HG02938 (cell line): ENCODE measurements at regions not wholly inside any gene's neighbourhood (a gene's known extent, or its start where the extent isn't known, plus 50 kb on each side); places are given as distances from the start of the nearest gene placed in this dataset.

Experiments
- ATAC-seq: cut with Tn5 transposase; IDR thresholded peaks from one replicate; pipeline ENCODE4 v1.9.1; 2021; ENCODE audit warnings: mild to moderate bottlenecking, moderate library complexity; ENCODE audit not compliant: unreplicated experiment

DNA sequence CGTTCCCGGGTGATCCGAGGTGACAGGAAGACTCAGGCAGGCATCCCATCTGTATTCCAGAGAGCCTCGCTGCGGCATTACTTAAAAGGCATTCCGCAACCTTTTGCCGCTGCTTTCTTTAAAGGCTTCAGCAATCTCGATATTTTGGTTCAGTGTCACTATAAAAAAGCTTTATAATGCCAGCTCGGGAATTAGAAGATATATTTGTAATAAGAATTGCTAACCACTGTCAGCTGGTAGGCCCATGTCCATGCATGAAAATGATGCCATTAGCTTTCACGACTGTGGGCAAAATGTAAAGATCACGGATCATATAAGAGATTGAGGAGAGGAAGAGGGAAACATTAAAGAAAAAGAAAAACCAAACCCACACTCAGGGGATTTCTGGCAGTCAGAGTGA lies 578.6 kb upstream of the CDH5 start:
- ATAC-seq = no peak

DNA sequence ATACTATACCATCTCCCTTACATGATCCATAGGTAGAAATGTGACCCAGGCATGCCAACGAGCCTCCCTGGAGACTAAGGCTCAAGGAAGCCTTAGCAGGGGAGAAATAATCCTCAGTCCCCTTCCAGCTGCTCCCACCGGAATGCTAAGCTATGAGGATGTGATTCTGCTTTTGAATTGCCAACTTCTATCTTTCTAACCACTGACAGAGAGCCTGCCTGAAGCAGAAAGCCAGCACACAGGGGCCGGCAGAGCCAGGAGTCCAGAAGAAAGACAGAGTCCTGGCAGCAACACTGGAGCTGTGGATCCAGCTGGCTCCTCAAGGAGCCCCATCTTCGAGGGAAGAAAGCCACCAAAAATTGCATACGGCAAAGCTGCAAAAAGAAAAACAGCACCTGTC lies 579.6 kb upstream of the CDH5 start:
- ATAC-seq = no peak

DNA sequence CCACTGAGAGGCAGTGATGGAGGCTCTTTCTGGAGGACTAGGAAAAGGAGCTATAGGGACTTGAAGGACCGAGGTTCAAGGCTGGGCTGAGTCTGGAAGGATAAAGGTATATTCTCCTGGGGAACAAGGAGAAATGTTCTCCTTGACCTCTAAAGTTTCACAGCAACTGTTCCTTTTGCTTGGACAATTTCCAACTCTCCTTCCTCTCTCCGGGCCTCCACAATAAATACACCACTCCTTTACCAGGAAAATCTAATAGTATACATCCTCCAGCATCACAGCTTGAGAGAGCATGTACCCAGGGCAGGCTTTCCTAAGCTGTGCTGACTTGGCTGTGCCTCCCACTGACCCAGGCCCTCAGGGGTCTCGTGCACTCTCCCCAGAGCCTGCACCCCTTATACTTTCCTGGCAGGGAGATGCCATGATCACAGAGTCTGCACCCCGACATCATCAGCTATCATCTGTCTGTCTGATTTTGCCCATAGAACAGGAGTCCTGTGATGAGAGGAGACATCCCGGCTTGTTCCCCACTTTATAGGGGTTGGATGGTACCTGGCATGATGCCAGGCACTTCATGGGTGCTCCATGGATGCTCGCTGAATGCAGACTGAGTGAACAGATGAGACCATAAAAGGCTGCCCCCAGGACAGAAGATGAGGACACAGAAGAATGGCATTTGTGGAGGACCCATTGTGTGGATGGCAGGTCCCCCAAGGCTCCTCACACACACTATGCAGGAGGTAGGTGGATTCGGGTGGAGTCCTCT lies 582.6 kb upstream of the CDH5 start:
- no peak for ATAC-seq

DNA sequence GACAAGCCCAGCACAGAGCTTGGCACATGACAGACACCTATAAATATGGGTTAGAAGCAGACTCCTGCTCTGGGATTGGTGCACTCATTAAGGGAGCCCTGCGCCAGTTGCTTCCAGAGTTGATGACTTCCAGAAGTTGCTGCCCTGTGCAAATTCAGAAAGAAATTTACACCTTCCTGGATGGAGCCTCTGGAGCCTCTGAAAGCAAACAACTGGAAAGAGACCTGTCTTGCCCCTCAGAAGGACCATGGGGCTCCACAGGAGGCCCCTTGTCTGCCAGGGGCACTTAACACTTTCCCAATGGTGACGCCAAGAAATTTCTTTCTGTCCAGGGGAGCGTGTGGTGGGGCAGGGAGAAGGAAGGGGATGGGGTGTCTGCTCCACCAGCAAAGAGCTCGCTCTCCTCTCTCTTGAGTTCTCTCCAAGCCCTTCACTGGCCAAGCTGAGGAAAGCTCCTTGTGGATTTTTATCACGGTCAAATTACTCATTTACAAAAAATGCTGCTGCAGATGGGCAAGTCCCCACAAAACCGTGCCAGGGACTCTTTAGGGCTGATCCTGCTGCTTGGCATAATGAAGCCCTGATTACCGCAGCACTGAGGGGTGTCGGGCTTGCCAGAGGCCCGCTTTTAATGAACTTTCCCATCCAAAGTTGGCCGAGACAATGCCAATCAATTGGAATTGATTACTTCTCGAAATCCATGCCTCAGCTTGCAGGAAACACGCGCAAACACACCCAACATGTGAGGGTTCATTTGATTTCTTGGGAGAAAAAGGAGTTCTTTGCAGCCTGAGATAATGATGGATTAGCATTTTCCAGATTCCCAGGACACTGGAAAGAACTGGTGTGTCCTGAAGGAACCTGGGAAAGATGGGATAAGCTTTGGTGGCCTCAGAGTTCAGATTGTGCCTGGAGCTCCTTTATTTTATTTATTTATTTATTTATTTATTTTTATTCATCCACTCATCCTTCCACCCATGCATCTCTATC lies 583.6 kb upstream of the CDH5 start:
- no peak for ATAC-seq

DNA sequence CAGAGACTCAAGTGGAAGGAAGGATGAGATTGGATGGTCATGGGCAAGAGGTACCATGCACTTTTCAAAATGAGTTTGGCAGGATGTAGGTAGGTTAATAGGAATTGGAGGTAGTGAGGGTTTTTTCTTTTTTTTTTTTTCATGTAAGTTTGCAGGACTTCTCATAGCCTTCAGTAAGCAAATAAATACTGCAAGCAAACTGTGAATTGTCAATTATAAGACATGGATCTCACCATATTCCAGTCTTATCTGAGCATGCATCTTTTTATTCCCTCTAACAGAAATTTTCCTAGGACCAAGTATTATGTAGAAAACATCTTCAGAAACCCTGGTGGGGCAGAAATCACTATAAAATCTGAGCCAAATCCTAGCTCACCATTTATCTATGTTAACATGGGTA lies 584.6 kb upstream of the CDH5 start:
- no peak for ATAC-seq

DNA sequence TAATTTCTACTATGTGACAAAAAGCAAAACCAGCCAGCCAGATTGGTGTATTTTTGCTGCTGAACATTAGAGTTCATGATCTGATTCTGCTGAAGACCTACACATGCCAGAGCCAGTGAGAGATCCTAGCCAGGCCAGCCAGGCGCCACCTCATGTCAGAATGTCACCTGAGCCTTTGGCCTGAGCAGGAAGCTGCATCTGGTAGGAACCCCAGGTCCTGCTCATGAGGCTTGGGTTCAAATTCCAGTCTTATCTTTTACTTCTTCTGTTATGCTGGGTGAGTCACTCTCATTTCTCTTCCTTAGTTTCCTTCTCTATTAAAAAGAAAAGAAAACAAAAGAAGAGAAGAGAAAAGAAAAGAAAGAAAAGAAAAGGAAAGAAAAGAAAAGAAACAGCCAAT lies 585.1 kb upstream of the CDH5 start:
- no peak for ATAC-seq

DNA sequence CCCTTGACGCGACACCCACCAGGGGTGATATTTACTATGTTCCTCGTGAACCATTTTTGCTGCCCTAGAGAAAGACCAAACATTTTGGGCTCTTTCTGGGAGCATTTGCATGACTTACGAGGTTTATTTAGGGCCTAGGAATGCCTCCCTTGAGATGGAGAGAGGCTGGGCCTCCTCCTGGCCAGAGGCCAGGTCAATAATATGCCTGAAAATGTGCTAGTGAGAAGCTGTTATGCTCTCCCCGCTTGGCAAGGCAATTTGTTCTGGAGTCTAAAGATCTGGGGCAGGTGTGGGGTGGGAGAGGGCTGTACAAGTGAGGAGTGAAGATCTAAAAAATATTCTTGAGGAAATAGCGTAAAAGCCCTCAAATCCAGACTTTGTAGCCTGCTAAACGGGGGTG lies 587.3 kb upstream of the CDH5 start:
- no peak for ATAC-seq

DNA sequence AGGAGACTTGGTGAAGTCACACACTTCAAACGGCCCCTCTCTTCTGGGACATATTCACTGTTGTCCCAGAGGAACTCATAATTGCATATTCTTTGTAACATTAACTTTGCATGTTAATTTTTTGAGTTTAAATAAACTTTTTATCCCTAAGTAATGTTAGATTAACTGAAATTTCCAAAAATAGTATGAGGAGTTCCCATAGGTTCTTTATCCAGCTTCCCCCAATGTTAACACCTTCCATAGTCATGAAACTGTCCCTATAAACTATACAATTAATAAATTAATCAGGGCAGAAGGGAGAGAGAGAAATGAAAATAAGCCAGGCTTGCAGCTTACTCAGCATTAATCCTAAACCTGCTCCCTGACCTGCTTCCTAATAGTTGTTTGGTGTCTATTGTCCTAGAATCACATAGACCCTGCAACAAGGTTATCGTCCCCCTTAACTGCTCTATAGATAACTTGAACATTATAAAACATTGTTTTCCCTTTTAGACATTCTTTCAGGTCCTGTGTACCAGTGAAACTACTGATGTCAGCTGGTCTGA lies 589.8 kb upstream of the CDH5 start:
- ATAC-seq = no peak

DNA sequence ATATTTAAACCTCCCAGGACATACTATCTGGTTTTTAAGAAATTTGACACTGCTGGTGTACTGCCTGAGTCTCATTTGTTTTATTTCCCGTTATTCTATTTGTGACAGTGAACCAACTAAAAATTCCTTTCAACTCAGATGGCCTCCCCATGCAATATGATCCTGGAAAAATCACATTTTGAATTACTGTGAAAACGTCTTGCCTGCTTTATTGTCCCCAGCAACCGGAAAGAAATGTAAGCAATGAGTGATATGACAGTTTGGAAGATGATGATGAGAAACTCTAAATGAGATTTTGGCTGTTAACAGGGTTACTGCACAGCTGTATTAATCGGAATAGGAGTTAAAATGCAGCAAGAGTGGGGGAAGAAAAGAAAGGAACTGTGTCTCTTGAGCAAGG lies 590.7 kb upstream of the CDH5 start:
- no peak for ATAC-seq

DNA sequence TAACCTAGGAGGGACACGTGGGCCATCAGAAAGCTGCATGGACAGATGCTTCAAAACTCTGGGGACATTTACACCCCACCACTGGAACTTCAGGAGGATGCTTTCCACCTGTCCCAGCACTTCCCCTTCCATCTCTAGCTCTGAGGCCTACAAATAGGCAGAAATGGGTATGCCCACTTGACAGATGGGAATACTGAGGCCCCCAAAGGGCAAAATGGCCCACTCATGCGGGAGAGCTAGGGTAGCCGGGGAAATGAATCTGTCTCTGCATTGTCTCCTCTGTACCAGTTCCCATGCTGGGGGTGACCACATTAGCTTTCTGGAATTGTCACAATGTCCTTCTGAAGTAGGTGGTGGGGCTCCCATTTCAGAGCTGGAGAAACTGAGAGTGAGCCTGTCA lies 592.1 kb upstream of the CDH5 start:
- ATAC-seq = no peak

DNA sequence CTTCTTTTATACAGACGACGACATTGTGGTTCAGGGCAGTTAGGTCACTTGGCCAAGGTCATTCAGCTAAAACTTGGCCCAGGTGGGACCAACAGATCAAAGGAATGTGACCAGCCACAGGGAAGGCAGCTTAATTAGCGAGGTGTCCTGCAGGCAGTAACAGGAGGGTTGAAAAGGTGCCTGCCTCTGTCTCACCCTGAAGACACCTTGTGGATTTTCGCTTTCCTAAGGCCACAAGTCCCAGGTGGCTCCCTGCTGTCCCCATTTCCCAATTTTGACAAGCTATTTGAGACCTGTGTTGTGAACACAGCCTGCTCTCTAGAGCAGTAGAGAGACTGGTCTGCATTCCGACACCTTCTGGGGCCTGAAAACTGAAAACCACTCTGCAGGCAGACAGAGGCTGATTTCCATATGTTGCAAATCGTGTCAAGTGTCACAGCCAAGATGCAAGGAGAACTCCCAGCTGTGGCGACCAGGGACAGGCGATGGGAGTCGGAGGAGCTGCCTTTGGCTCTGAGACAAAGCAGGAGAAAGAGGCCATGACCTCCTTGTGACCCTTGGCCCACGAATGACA lies 593.1 kb upstream of the CDH5 start:
- no peak for ATAC-seq

DNA sequence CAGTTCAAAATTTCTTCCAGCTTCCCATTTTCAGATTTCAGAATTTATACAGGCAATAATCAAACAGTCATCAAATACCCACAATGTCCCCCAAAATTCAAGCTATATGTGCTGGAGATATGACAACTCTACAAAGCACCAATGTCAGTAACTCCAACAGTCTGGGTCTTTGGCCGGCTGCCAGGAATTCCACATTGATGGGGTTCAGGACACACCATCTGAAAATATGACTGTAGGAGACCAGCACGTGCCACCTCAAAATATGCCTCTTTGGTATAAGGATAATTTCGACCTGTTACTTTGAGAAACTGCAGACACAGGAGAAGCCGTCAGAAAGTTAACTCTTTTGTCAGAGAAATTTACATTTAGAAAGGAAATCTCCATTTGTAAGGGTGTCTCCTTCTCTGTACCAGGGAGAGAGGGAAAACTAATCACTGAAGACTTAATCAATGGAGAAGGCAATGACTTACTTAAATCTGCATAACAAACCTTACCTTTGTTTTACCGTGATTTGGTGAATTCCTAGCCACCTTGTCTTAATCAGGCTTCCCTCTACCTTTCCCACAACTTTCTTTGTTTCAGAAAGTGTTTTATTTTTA lies 594.3 kb upstream of the CDH5 start:
- ATAC-seq = no peak

DNA sequence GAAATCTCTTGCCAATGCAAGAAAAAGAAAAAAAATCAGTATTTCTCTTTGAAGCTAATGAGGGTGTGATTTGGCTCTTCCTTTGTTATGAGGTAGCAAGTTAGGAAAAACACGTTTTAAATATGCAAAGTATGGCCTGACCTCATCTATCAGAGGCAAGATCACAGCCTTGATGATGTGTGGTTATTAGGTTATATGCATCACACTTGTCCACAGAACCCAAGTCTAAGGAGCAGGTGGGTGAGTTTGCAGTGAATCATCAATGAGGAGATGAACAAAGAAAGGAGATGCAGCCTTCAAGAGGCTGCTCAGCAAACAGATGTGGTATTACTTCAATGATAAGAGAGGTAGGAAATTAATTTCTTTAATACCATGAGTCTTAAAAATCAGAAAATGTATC lies 594.8 kb upstream of the CDH5 start:
- no peak for ATAC-seq

DNA sequence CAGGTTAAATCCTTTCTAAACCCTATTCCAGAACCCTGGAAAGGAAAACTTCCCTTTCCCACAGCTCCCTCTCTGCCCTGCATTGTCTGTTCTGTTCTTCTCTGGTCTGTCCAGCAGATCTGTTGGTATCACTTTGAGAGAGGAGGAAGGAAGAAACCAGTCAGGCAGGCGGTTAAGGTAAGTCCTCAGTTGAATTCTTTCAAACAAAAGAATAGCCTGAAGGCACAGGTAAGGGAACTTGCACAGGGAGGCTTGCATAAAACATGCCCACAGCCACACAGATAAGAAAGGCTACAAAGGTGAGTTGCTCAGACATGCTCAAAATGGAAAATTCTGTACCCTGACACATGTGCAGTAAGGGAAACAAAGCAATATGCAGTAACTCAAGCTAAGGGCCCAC lies 595.7 kb upstream of the CDH5 start:
- ATAC-seq = no peak

DNA sequence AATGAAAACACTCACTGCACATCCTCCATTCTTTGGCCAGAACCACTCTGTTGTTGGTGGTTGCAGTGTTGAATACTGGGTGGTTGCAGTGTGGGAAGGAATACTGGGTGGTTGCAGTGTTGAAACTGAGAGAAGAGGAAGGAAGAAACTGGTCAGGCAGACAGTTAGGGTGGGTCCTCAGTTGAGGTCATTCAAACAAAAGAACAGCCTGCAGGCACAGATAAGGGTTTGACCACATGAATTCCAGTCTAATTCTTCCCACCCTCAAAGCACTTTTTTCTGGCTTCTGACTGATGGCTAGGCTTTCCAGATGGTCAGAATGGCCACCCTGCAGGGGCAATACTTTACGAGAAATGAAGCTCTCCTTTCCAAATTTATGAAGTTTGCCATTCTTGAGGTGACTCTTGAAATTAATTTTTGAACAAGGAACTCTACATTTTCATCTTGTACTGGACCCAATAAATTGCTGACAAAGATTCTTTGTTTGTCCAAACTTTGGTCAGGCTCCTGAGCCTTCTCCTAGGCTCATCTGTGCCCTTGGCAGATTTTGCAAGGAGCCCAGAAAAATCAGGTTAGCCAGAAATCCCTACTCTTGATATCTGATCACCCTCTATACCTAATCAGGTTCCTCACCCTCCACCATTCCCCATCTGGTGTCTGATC lies 596.6 kb upstream of the CDH5 start:
- no peak for ATAC-seq

DNA sequence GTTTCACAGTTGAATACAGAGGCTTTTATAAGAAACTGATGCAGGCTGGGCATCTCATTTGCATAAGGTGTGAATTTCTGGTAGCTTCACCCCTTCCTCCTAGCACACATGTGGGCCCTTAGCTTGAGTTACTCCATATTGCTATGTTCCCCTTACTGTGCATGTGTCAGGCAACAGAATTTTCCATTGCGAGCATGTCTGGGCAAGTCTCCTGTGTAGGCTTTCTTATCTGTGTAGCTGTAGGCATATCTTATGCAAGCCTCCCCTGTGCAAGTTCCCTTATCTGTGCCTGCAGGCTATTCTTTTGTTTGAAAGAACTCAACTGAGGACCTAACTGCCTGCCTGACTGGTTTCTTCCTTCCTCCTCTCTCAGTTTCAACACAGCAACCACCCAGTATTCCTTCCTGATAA lies 597.4 kb upstream of the CDH5 start:
- ATAC-seq = no peak

DNA sequence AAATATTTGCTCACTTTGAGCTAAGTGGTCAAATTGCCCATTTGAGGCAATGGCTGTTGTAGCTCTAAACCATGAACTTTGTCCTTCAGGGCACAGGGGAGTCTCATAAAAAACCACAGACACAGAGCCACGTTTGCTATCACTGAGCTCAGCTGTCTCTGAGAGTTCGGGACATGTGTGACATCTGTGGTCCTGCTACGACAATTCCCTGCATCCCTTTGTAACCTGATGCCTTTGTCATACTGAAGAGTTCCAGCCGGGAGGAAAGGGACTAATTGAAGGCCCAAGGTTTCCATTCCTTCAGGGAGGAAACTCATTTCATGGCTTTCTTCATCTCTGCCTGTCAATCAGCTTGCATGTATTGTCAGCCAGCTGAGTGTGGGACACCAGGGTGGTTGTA lies 599.4 kb upstream of the CDH5 start:
- no peak for ATAC-seq

DNA sequence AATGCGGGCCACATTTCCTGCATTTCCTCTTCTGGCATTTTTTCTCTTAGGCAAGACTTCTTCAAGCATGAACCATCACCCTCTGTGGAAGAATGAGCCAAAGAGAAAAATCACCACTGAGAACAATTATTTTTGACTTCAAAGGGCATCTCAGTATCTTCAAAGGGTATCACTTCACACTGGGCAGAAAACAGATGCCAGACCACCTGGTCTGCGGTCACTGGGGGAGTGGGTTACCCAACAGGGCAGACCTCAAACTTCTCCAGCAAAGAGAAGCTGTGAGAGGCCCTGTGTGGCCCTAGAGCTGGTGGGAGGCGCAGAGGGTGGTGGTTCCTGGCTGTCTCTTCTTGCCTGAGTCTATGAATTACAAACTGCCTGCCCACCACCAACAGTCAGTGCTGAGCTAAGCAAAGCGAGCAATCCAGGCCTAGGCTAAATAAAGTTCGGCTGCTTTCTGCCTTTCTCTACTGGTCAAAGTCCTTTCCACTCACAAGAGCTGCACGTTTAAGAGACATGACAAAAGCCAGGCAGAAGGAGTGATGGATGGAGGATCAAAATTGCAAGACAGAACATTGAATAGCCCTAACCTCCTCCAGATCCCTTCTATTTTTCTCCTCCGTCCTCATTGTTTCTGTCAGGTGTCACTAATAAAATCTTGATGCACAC lies 602.7 kb upstream of the CDH5 start:
- ATAC-seq = no peak

DNA sequence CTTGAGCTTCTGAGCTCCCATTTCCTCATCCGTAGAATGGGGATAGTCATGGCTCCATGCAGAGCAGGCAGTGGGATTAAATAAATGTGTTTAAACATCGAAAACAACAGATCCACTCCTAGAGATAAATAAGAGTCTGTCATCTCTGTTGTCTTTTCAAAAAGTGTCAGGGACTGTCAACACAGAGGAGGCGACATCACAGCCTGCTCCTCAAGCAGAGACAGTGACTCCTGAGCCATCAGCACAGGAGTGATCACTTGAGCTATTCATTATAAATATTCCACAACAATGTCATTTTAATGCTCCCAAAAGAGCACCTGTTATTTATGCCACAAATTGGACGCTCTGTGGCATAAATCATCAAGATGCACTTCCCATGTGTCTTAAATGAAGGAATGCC lies 605.6 kb upstream of the CDH5 start:
- no peak for ATAC-seq

DNA sequence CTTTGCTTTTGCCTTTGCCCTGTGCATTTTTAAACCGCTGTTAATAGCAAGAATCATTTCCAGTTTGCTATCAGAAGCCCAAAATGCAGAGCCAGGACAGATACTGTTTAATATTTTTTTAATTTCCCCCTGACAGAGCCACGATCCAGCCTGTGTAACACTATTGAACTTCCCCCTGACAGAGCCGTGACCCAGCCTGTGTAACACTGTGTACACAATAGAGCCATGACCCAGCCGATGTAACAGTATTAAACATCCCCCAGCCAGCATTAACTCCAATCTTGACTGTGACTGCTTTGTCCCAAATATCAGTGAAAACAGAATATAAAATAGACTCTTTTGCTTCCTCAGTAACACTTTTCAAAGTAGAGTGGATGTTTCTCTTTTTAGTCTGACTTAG lies 607.9 kb upstream of the CDH5 start:
- no peak for ATAC-seq
